ENCODE measurements at regions not wholly inside any gene's neighbourhood (a gene's known extent, or its start where the extent isn't known, plus 50 kb on each side); places are given as distances from the start of the nearest gene placed in this dataset.

- TF ChIP-seq POLR2AphosphoS5 (IDR thresholded peaks at IDR 0.05; ENCODE audit: low read depth, low read length) (no peak), POLR2A (IDR thresholded peaks at IDR 0.05; ENCODE audit: low read depth, low read length) (no peak), SPI1 (IDR thresholded peaks at IDR 0.05; ENCODE audit: low read depth, low read length) (no peak), TAF1 (IDR thresholded peaks at IDR 0.05; ENCODE audit: low read depth, low read length) (no peak), POU2F2 (IDR thresholded peaks at IDR 0.05; ENCODE audit: low read depth, low read length) (no peak)
Measured at GRCh38 chr1:219692981-219693380, 80.1 kb upstream of the ZC3H11B start.
